D721Med (cell line): ENCODE measurements at regions not wholly inside any gene's neighbourhood (a gene's known extent, or its start where the extent isn't known, plus 50 kb on each side); places are given as distances from the start of the nearest gene placed in this dataset.
"Not testable (repeated sequence)": the region's sequence is repeated elsewhere in the genome, so short reads cannot be mapped to it uniquely, and the experiment has no call there.

ENCODE experiments used
- DNase-seq: peaks from one replicate; pipeline ENCODE4 v3.0.0; 2011; ENCODE audit warnings: low spot score; ENCODE audit not compliant: insufficient read length
- FAIRE-seq: peaks from 2 replicates; lab custom pipeline; 2011; peaks lifted over from hg19 to GRCh38; lab: Jason Lieb, UNC
- TF ChIP-seq, protein P1 (sequence below): IDR thresholded peaks from 2 replicates; pipeline ENCODE4 v1.5.1; 2012; ENCODE audit warnings: mild to moderate bottlenecking, control low read depth; ENCODE audit not compliant: insufficient read depth; ENCODE audit errors: missing control alignments

DNA sequence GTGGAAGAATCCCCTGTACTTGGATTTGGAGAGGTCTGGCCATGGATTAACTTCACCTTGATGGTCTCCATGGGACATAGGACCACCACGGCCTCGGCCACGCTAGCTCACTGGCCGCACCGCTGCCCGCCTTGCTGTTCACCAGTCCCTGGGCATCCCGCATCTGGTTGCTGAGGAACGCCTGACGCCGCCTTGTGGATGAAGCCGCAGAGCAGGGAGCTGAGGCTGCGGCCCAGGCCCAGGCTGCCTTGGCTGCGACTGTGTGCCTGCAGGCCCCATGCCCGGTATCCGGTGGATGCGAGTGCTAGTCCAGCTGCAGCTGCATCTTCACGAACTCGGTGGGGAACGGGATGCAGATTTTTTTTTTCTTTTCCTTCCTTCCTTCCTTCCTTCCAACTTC is 1407.1 kb downstream of the UQCRFS1 start:
- DNase-seq (no peak), FAIRE-seq (no peak)
- TF ChIP-seq, protein P1, sequence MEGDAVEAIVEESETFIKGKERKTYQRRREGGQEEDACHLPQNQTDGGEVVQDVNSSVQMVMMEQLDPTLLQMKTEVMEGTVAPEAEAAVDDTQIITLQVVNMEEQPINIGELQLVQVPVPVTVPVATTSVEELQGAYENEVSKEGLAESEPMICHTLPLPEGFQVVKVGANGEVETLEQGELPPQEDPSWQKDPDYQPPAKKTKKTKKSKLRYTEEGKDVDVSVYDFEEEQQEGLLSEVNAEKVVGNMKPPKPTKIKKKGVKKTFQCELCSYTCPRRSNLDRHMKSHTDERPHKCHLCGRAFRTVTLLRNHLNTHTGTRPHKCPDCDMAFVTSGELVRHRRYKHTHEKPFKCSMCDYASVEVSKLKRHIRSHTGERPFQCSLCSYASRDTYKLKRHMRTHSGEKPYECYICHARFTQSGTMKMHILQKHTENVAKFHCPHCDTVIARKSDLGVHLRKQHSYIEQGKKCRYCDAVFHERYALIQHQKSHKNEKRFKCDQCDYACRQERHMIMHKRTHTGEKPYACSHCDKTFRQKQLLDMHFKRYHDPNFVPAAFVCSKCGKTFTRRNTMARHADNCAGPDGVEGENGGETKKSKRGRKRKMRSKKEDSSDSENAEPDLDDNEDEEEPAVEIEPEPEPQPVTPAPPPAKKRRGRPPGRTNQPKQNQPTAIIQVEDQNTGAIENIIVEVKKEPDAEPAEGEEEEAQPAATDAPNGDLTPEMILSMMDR: no peak

DNA sequence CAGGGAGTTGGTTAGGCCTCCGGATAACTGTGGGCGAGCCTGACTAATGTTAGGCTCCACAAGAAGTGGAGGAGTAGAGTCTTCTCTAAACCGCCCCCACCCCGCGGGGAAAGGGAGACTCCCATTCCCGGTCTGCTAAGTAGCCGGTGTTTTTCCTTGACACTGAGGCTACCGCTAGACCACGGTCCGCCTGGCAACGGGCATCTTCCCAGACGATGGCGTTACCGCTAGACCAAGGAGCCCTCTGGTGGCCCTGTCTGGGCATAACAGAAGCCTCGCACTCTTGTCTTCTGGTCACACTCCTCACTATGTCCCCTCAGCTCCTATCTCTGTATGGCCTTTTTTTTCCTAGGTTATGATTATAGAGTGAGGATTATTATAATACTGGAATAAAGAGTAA is 1410.7 kb downstream of the UQCRFS1 start:
- FAIRE-seq, DNase-seq: not testable (repeated sequence)

DNA sequence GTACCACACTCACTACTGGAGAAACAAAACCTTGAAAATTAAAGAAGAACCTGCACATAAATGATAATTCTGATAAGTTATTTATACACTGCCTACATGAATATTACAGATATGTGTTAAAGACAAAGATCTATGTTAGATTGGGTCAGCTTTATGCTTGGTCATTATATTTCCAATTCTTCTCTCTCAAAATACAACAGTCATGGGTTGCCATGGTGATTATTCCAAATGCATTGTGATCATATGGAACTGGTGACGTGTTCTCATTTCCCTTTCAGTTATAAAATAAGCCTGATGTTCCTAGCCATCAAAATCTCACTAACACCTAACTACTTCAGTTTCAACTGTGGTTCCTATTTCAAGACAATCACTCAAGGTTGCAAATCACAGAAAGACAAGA is 1416.4 kb downstream of the UQCRFS1 start:
- FAIRE-seq: no peak
- TF ChIP-seq, protein P1: no peak

DNA sequence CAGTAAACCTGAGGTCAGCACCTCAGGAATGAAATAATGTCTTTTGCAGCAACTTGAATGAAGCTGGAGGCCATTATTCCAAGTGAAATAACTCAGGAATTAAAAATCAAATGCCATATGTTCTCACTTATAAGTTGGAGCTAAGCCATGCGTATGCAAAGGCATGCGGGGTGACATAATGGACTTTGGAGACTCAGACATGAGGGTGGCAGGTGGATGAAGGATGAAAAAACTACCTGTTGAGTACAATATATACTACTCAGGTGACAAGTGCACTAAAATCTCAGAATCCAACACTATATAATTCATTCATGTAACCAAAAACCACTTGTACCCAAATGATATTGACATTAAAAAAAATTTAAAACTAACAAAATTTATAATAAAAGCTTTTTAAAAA is 1416.9 kb downstream of the UQCRFS1 start:
- TF ChIP-seq, protein P1: no peak
- no peak for FAIRE-seq
- no peak for DNase-seq

More for the DNA sequence above, 1416.4 kb downstream of the UQCRFS1 start:
- DNase-seq: no peak

DNA sequence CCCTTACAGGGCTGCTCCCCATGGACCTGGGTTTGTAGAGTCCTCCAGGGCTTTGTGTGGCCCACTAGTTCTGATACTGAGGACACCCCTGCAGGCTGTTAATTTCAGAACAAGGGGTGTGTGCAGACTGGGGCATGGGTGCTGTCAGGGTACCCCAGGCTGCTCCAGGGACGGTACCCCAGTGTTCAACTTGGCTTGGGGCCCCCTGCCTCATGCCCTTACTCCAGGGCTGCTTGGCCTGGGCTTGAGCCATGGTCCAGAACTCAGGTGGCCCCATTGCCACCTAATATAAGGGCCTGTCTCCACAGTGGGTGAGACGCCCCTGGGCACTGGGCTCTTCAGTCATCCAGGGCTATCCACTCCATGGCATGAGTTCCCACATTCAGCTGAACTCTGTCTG is 1417.6 kb downstream of the UQCRFS1 start:
- no peak for FAIRE-seq
- TF ChIP-seq, protein P1: no peak
- no peak for DNase-seq

DNA sequence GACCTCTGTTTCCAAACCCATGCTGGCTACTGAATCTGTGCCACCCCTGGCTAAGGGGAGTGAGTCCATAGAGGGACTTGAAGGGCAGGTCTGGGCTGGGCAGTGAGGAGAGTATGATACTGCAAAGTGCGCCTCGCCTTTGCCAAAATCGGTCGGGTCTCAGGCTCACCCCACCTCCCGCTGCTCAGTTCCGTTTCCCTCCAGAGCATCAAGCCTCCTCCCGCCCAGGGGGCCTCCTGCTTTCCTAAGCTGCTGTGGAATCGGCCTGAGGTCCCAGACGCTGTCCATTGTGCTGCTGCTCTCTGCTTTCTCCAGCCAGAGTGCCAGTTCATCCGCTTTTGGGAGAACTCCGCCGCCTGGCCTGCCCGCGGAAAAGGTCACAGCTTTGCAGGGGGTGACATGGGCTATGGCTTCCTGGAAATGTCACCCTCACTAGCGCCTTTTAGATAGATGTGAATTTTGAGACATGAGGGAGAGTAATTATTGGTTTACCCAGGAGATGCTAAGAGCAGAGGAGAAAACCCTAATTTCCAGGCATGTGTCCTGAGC is 1418.4 kb downstream of the UQCRFS1 start:
- DNase-seq: no peak
- FAIRE-seq: no peak
- TF ChIP-seq, protein P1: no peak

DNA sequence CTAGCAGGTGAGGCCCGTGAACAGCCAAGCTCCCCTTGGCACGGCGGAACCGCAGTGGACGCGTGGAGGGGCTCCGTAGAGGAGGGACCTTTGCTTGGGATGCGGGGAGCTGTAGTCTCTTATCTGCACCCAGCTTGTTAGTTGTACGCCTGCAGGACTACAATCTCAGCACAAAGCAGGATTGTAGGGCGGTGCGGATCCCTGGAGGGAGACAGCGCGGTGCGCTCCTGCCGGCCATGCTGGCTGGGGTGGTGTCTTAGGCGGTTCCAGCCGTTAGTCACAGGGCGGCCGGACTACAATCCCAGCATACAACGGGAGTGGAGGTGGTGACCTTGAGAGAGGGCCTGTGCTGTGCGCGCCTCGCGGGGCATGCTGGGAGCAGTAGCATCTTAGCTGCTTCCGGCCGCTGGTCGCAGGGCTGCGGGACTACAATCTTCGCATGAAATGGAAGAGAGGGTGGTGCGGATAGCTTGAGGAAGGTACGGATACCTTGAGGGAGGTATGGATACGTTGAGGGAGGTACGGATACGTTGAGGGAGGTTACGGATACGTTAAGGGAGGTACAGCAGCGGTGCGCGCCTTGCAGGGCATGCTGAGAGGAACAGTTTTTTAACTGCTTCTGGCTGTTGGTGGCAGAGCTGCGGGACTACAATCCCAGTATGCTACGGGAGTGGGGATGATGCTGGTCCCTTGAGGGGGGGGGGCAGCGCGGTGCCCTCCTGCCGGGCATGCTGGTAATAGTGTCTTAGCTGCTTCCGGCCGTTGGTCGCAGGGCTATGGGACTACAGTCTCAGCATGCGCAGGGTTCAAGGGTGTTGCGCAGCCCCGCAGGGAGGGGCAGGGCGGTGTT is 1419.1 kb downstream of the UQCRFS1 start:
- DNase-seq (peak; percentile 72), FAIRE-seq (no peak)
- TF ChIP-seq, protein P1: no peak
